Naive B cell (primary cell): ENCODE measurements at regions not wholly inside any gene's neighbourhood (a gene's known extent, or its start where the extent isn't known, plus 50 kb on each side); places are given as distances from the start of the nearest gene placed in this dataset.

Experiments
- ATAC-seq, 2 donors: fragments of 150-1000 bp; cut with Tn5 transposase; 2 replicates each; pipeline ENCODE4 v1.10.0; 2021; ENCODE audit warnings: low read depth in 2 of 2, mild to moderate bottlenecking in 2 of 2, moderate library complexity in 2 of 2
- DNase-seq: peaks from one replicate; pipeline ENCODE4 v3.0.0; 2022
- H3K27ac Mint-ChIP-seq, 6 donors: one replicate each; pipeline ENCODE4 v1.8.0; 2020 to 2022; ENCODE audit warnings: mild to moderate bottlenecking in 6 of 6, mixed read lengths in 6 of 6, moderate library complexity in 5 of 6, inconsistent platforms in 2 of 6
- H3K27me3 Mint-ChIP-seq, 3 donors: one replicate each; pipeline ENCODE4 v1.8.0; 2021 to 2022; ENCODE audit warnings: mixed read lengths in 3 of 3, mild to moderate bottlenecking in 1 of 3
- H3K36me3 Mint-ChIP-seq, 2 donors: one replicate each; pipeline ENCODE4 v1.8.0; 2020 to 2022; ENCODE audit warnings: mixed read lengths in 2 of 2, inconsistent platforms in 1 of 2, mild to moderate bottlenecking in 1 of 2
- H3K4me1 Mint-ChIP-seq, 3 donors: one replicate each; pipeline ENCODE4 v1.8.0; 2020 to 2022; ENCODE audit warnings: mixed read lengths in 3 of 3, inconsistent platforms in 1 of 3, mild to moderate bottlenecking in 1 of 3, moderate library complexity in 1 of 3
- H3K4me3 Mint-ChIP-seq, 8 donors: one replicate each; pipeline ENCODE4 v1.8.0; 2020 to 2022; ENCODE audit warnings: mild to moderate bottlenecking in 8 of 8, mixed read lengths in 8 of 8, moderate library complexity in 8 of 8, inconsistent platforms in 2 of 8
- H3K9me3 Mint-ChIP-seq, 7 donors: one replicate each; pipeline ENCODE4 v1.8.0; 2020 to 2022; ENCODE audit warnings: mixed read lengths in 7 of 7, mild to moderate bottlenecking in 5 of 7, inconsistent platforms in 2 of 7, moderate library complexity in 1 of 7

GRCh38 chr20:52530571-52530970 is 339.0 kb upstream of the ZFP64 start:
- Mint-ChIP-seq H3K4me1 (no peaks in the 10 kb centered on the region), H3K9me3 (peaks cover 0 to 8% (median 0%) of the 10 kb centered on the region in 7 donors), H3K4me3 (no peak overlapping the region), H3K27ac (no peak overlapping the region), H3K27me3 (peaks cover 0 to 3% (median 0%) of the 10 kb centered on the region in 3 donors), H3K36me3 (no peaks in the 10 kb centered on the region)
- ATAC-seq = no peak
- DNase-seq = no peak

GRCh38 chr20:52529826-52530225 is 338.2 kb upstream of the ZFP64 start:
- DNase-seq (no peak), ATAC-seq (no peak)
- no peaks in the 10 kb centered on the region for H3K4me1 Mint-ChIP-seq
- H3K9me3 Mint-ChIP-seq = peaks cover 0 to 8% (median 0%) of the 10 kb centered on the region in 7 donors
- no peak overlapping the region for H3K27ac Mint-ChIP-seq
- no peak overlapping the region for H3K4me3 Mint-ChIP-seq
- peaks cover 0 to 3% (median 0%) of the 10 kb centered on the region in 3 donors for H3K27me3 Mint-ChIP-seq
- H3K36me3 Mint-ChIP-seq = no peaks in the 10 kb centered on the region

- no peaks in the 10 kb centered on the region for H3K36me3 Mint-ChIP-seq
- DNase-seq = no peak
- H3K4me3 Mint-ChIP-seq = no peak overlapping the region
- no peak for ATAC-seq
- peaks cover 0 to 9% (median 1%) of the 10 kb centered on the region in 7 donors for H3K9me3 Mint-ChIP-seq
- H3K27ac Mint-ChIP-seq = peak overlapping the region in 1 of 6 donors; percentile 23
- H3K4me1 Mint-ChIP-seq = no peaks in the 10 kb centered on the region
- H3K27me3 Mint-ChIP-seq = peaks cover 0 to 3% (median 0%) of the 10 kb centered on the region in 3 donors
Observed at GRCh38 chr20:52524861-52525260, 333.3 kb upstream of the ZFP64 start.

GRCh38 chr20:52518735-52519134 is 327.2 kb upstream of the ZFP64 start:
- no peak overlapping the region for H3K27ac Mint-ChIP-seq
- no peak for ATAC-seq
- H3K4me3 Mint-ChIP-seq = no peak overlapping the region
- H3K4me1 Mint-ChIP-seq = no peaks in the 10 kb centered on the region
- H3K36me3 Mint-ChIP-seq = no peaks in the 10 kb centered on the region
- H3K27me3 Mint-ChIP-seq = peaks cover 0 to 7% (median 0%) of the 10 kb centered on the region in 3 donors
- DNase-seq = no peak
- peaks cover 0 to 22% (median 8%) of the 10 kb centered on the region in 7 donors for H3K9me3 Mint-ChIP-seq

- ATAC-seq (no peak), DNase-seq (no peak)
- Mint-ChIP-seq H3K27me3 (peaks cover 0 to 8% (median 0%) of the 10 kb centered on the region in 3 donors), H3K4me3 (no peak overlapping the region), H3K27ac (no peak overlapping the region), H3K4me1 (no peaks in the 10 kb centered on the region), H3K36me3 (no peaks in the 10 kb centered on the region), H3K9me3 (peaks cover 0 to 20% (median 6%) of the 10 kb centered on the region in 7 donors)
Observed at GRCh38 chr20:52515877-52516276, 324.3 kb upstream of the ZFP64 start.

GRCh38 chr20:52500157-52500556 is 308.6 kb upstream of the ZFP64 start:
- peaks cover 3 to 16% (median 6%) of the 10 kb centered on the region in 7 donors for H3K9me3 Mint-ChIP-seq
- H3K27ac Mint-ChIP-seq = no peak overlapping the region
- DNase-seq = no peak
- H3K36me3 Mint-ChIP-seq = no peaks in the 10 kb centered on the region
- peaks cover 0 to 16% (median 7%) of the 10 kb centered on the region in 3 donors for H3K27me3 Mint-ChIP-seq
- H3K4me1 Mint-ChIP-seq = no peaks in the 10 kb centered on the region
- H3K4me3 Mint-ChIP-seq = no peak overlapping the region
- ATAC-seq = no peak

- peaks cover 9 to 33% (median 25%) of the 10 kb centered on the region in 3 donors for H3K27me3 Mint-ChIP-seq
- ATAC-seq (no peak), DNase-seq (no peak)
- H3K4me1 Mint-ChIP-seq = peaks cover 0 to 7% (median 0%) of the 10 kb centered on the region in 3 donors
- no peaks in the 10 kb centered on the region for H3K36me3 Mint-ChIP-seq
- no peak overlapping the region for H3K27ac Mint-ChIP-seq
- peaks cover 0 to 6% (median 0%) of the 10 kb centered on the region in 7 donors for H3K9me3 Mint-ChIP-seq
- no peak overlapping the region for H3K4me3 Mint-ChIP-seq
Observed at GRCh38 chr20:52497731-52498130, 306.2 kb upstream of the ZFP64 start.

GRCh38 chr20:52496191-52496590 is 304.6 kb upstream of the ZFP64 start:
- H3K9me3 Mint-ChIP-seq = peaks cover 0 to 10% (median 2%) of the 10 kb centered on the region in 7 donors
- peaks cover 0 to 7% (median 0%) of the 10 kb centered on the region in 3 donors for H3K4me1 Mint-ChIP-seq
- H3K27me3 Mint-ChIP-seq = peaks cover 15 to 47% (median 29%) of the 10 kb centered on the region in 3 donors

GRCh38 chr20:52494244-52494643 is 302.7 kb upstream of the ZFP64 start:
- ATAC-seq (no peak), DNase-seq (no peak)
- Mint-ChIP-seq H3K27me3 (peaks cover 15 to 47% (median 29%) of the 10 kb centered on the region in 3 donors), H3K4me3 (no peak overlapping the region), H3K9me3 (peaks cover 0 to 15% (median 4%) of the 10 kb centered on the region in 7 donors), H3K27ac (no peak overlapping the region), H3K4me1 (peaks cover 0 to 7% (median 0%) of the 10 kb centered on the region in 3 donors), H3K36me3 (no peaks in the 10 kb centered on the region)

More at GRCh38 chr20:52496191-52496590, 304.6 kb upstream of the ZFP64 start:
- DNase-seq (no peak), ATAC-seq (no peak)
- H3K4me3 Mint-ChIP-seq = no peak overlapping the region
- no peaks in the 10 kb centered on the region for H3K36me3 Mint-ChIP-seq
- H3K27ac Mint-ChIP-seq = no peak overlapping the region

GRCh38 chr20:52493171-52493721 is 301.7 kb upstream of the ZFP64 start:
- DNase-seq = no peak
- H3K9me3 Mint-ChIP-seq = peaks cover 0 to 15% (median 4%) of the 10 kb centered on the region in 7 donors

GRCh38 chr20:52490711-52491430 is 299.3 kb upstream of the ZFP64 start:
- no peak for ATAC-seq
- no peak overlapping the region for H3K27ac Mint-ChIP-seq
- peaks cover 15 to 46% (median 29%) of the 10 kb centered on the region in 3 donors for H3K27me3 Mint-ChIP-seq
- no peaks in the 10 kb centered on the region for H3K36me3 Mint-ChIP-seq
- no peak for DNase-seq
- peaks cover 0 to 7% (median 0%) of the 10 kb centered on the region in 3 donors for H3K4me1 Mint-ChIP-seq
- H3K9me3 Mint-ChIP-seq = peaks cover 0 to 15% (median 4%) of the 10 kb centered on the region in 7 donors
- peak overlapping the region in 1 of 8 donors; percentile 31 for H3K4me3 Mint-ChIP-seq

More at GRCh38 chr20:52493171-52493721, 301.7 kb upstream of the ZFP64 start:
- Mint-ChIP-seq H3K4me1 (peaks cover 0 to 7% (median 0%) of the 10 kb centered on the region in 3 donors), H3K27ac (no peak overlapping the region), H3K36me3 (no peaks in the 10 kb centered on the region), H3K4me3 (no peak overlapping the region), H3K27me3 (peaks cover 15 to 47% (median 29%) of the 10 kb centered on the region in 3 donors)
- ATAC-seq = no peak

GRCh38 chr20:52484438-52484837 is 292.9 kb upstream of the ZFP64 start:
- peaks cover 0 to 4% (median 0%) of the 10 kb centered on the region in 7 donors for H3K9me3 Mint-ChIP-seq
- peaks cover 0 to 11% (median 7%) of the 10 kb centered on the region in 3 donors for H3K27me3 Mint-ChIP-seq
- H3K36me3 Mint-ChIP-seq = no peaks in the 10 kb centered on the region
- no peak overlapping the region for H3K27ac Mint-ChIP-seq
- ATAC-seq = no peak
- H3K4me1 Mint-ChIP-seq = no peaks in the 10 kb centered on the region
- no peak overlapping the region for H3K4me3 Mint-ChIP-seq
- no peak for DNase-seq

- Mint-ChIP-seq H3K27ac (no peak overlapping the region), H3K27me3 (peaks cover 0 to 11% (median 7%) of the 10 kb centered on the region in 3 donors), H3K36me3 (no peaks in the 10 kb centered on the region), H3K4me3 (no peak overlapping the region), H3K4me1 (no peaks in the 10 kb centered on the region), H3K9me3 (peaks cover 0 to 7% (median 0%) of the 10 kb centered on the region in 7 donors)
- ATAC-seq (no peak), DNase-seq (no peak)
Observed at GRCh38 chr20:52483382-52483781, 291.8 kb upstream of the ZFP64 start.

GRCh38 chr20:52482044-52482443 is 290.5 kb upstream of the ZFP64 start:
- Mint-ChIP-seq H3K36me3 (no peaks in the 10 kb centered on the region), H3K9me3 (peaks cover 0 to 7% (median 0%) of the 10 kb centered on the region in 7 donors), H3K27me3 (peaks cover 0 to 8% (median 7%) of the 10 kb centered on the region in 3 donors), H3K4me3 (no peak overlapping the region), H3K4me1 (no peaks in the 10 kb centered on the region), H3K27ac (no peak overlapping the region)
- ATAC-seq (no peak), DNase-seq (no peak)
